Karpas-422 (cell line): ENCODE measurements at regions not wholly inside any gene's neighbourhood (a gene's known extent, or its start where the extent isn't known, plus 50 kb on each side); places are given as distances from the start of the nearest gene placed in this dataset.

Experiments
- DNase-seq: peaks from one replicate; pipeline ENCODE4 v3.0.0-alpha.2; 2015
- H2AFZ ChIP-seq: fragments of 200-600 bp; sonication (generic); 2 replicates; pipeline ENCODE4 v1.6.1; 2014; ENCODE audit warnings: antibody characterized with exemption, low read length, mixed read lengths
- H3K27ac ChIP-seq: fragments of 200-600 bp; sonication (generic); 2 replicates; pipeline ENCODE4 v1.5.1; 2014; ENCODE audit warnings: mild to moderate bottlenecking, low read length, moderate library complexity
- H3K27me3 ChIP-seq: fragments of 200-600 bp; sonication (generic); 2 replicates; pipeline ENCODE4 v1.6.1; 2014; ENCODE audit warnings: low read length, mixed read lengths
- H3K36me3 ChIP-seq: fragments of 200-600 bp; sonication (generic); 2 replicates; pipeline ENCODE4 v1.6.1; 2014; ENCODE audit warnings: low read length, mixed read lengths; ENCODE audit not compliant: insufficient read depth
- H3K4me1 ChIP-seq: fragments of 200-600 bp; sonication (generic); 2 replicates; pipeline ENCODE4 v1.6.1; 2014; ENCODE audit warnings: mild to moderate bottlenecking, low read length, mixed read lengths
- H3K4me2 ChIP-seq: fragments of 200-600 bp; sonication (generic); 2 replicates; pipeline ENCODE4 v1.6.1; 2014; ENCODE audit warnings: low read length, low read depth, mild to moderate bottlenecking; ENCODE audit not compliant: poor library complexity, severe bottlenecking
- H3K4me3 ChIP-seq: fragments of 200-600 bp; sonication (generic); 2 replicates; pipeline ENCODE4 v1.5.1; 2014; ENCODE audit warnings: mild to moderate bottlenecking, antibody characterized with exemption, low read length, mixed read lengths
- H3K79me2 ChIP-seq: fragments of 200-600 bp; sonication (generic); 2 replicates; pipeline ENCODE4 v1.6.1; 2014; ENCODE audit warnings: mild to moderate bottlenecking, low read length, mixed read lengths
- H3K9ac ChIP-seq: fragments of 200-600 bp; sonication (generic); 2 replicates; pipeline ENCODE4 v1.6.0; 2014; ENCODE audit warnings: low read length
- H3K9me2 ChIP-seq: fragments of 200-600 bp; sonication (generic), shearing (Covaris generic); replicated peaks from 2 replicates; pipeline ENCODE4 v1.6.0; 2014; ENCODE audit warnings: mild to moderate bottlenecking, low read length, moderate library complexity; ENCODE audit not compliant: insufficient read depth
- H3K9me3 ChIP-seq: fragments of 300-700, 200-600 bp; sonication (generic); 2 replicates; pipeline ENCODE4 v1.6.1; 2014; ENCODE audit warnings: low read length, mixed read lengths
- H4K20me1 ChIP-seq: fragments of 200-600 bp; sonication (generic); 2 replicates; pipeline ENCODE4 v1.6.1; 2014; ENCODE audit warnings: mild to moderate bottlenecking, antibody characterized with exemption, low read length, low read depth; ENCODE audit not compliant: insufficient read depth

- Histone ChIP-seq H3K36me3 (no peaks in the 10 kb centered on the region), H3K4me1 (no peaks in the 10 kb centered on the region), H3K27ac (no peak overlapping the region), H3K4me3 (no peak overlapping the region), H2AFZ (no peak overlapping the region), H3K27me3 (no peaks in the 10 kb centered on the region), H3K9me2 (no peaks in the 10 kb centered on the region), H3K79me2 (no peaks in the 10 kb centered on the region), H3K4me2 (no peak overlapping the region), H4K20me1 (no peaks in the 10 kb centered on the region), H3K9me3 (peaks cover 10% of the 10 kb centered on the region; the same call in 1 of the 2 replicates), H3K9ac (no peak overlapping the region)
- DNase-seq: no peak
Measured at GRCh38 chr1:229812693-229813092, 186.6 kb downstream of the URB2 start.

GRCh38 chr1:229815076-229815475, 189.0 kb downstream of the URB2 start:
- Histone ChIP-seq H3K9me2 (no peaks in the 10 kb centered on the region), H3K9ac (no peak overlapping the region), H3K4me1 (no peaks in the 10 kb centered on the region), H3K4me3 (no peak overlapping the region), H3K4me2 (no peak overlapping the region), H2AFZ (no peak overlapping the region), H3K27ac (no peak overlapping the region), H3K27me3 (no peaks in the 10 kb centered on the region), H3K9me3 (peaks cover 7% of the 10 kb centered on the region; the same call in 1 of the 2 replicates), H3K36me3 (no peaks in the 10 kb centered on the region), H4K20me1 (no peaks in the 10 kb centered on the region), H3K79me2 (no peaks in the 10 kb centered on the region)
- no peak for DNase-seq

- Histone ChIP-seq H3K4me1 (no peaks in the 10 kb centered on the region), H3K4me3 (no peak overlapping the region), H3K9ac (no peak overlapping the region), H3K27me3 (no peaks in the 10 kb centered on the region), H3K9me2 (no peaks in the 10 kb centered on the region), H3K36me3 (no peaks in the 10 kb centered on the region), H2AFZ (no peak overlapping the region), H3K79me2 (no peaks in the 10 kb centered on the region), H3K27ac (no peak overlapping the region), H3K4me2 (no peak overlapping the region), H3K9me3 (no peaks in the 10 kb centered on the region), H4K20me1 (no peaks in the 10 kb centered on the region)
- no peak for DNase-seq
Measured at GRCh38 chr1:229815961-229816360, 189.9 kb downstream of the URB2 start.

- H3K27me3 ChIP-seq: no peaks in the 10 kb centered on the region
- no peak overlapping the region for H3K4me3 ChIP-seq
- H3K27ac ChIP-seq: no peak overlapping the region
- H3K9ac ChIP-seq: no peak overlapping the region
- H3K36me3 ChIP-seq: no peaks in the 10 kb centered on the region
- no peaks in the 10 kb centered on the region for H3K4me1 ChIP-seq
- H3K9me3 ChIP-seq: no peaks in the 10 kb centered on the region
- no peaks in the 10 kb centered on the region for H4K20me1 ChIP-seq
- no peak for DNase-seq
- H2AFZ ChIP-seq: no peak overlapping the region
- no peak overlapping the region for H3K4me2 ChIP-seq
- H3K79me2 ChIP-seq: no peaks in the 10 kb centered on the region
- no peaks in the 10 kb centered on the region for H3K9me2 ChIP-seq
Measured at GRCh38 chr1:229817936-229818335, 191.9 kb downstream of the URB2 start.

GRCh38 chr1:229819091-229819490, 193.0 kb downstream of the URB2 start:
- DNase-seq: no peak
- Histone ChIP-seq H3K9me2 (no peaks in the 10 kb centered on the region), H3K27ac (no peak overlapping the region), H3K4me2 (no peak overlapping the region), H3K36me3 (no peaks in the 10 kb centered on the region), H2AFZ (no peak overlapping the region), H3K79me2 (no peaks in the 10 kb centered on the region), H4K20me1 (no peaks in the 10 kb centered on the region), H3K9me3 (no peaks in the 10 kb centered on the region), H3K4me1 (no peaks in the 10 kb centered on the region), H3K4me3 (no peak overlapping the region), H3K9ac (no peak overlapping the region), H3K27me3 (no peaks in the 10 kb centered on the region)

GRCh38 chr1:229822026-229822425, 196.0 kb downstream of the URB2 start:
- Histone ChIP-seq H3K27me3 (no peaks in the 10 kb centered on the region), H3K27ac (no peak overlapping the region), H3K4me1 (no peaks in the 10 kb centered on the region), H2AFZ (no peak overlapping the region), H3K79me2 (no peaks in the 10 kb centered on the region), H3K9me3 (no peaks in the 10 kb centered on the region), H3K36me3 (no peaks in the 10 kb centered on the region), H3K9me2 (no peaks in the 10 kb centered on the region), H3K9ac (no peak overlapping the region), H3K4me3 (no peak overlapping the region), H4K20me1 (no peaks in the 10 kb centered on the region), H3K4me2 (no peak overlapping the region)
- DNase-seq: no peak

- no peak overlapping the region for H3K27ac ChIP-seq
- no peaks in the 10 kb centered on the region for H3K9me2 ChIP-seq
- H4K20me1 ChIP-seq: no peaks in the 10 kb centered on the region
- no peaks in the 10 kb centered on the region for H3K4me1 ChIP-seq
- no peak for DNase-seq
- no peak overlapping the region for H2AFZ ChIP-seq
- no peaks in the 10 kb centered on the region for H3K9me3 ChIP-seq
- H3K4me3 ChIP-seq: no peak overlapping the region
- no peaks in the 10 kb centered on the region for H3K27me3 ChIP-seq
- no peak overlapping the region for H3K9ac ChIP-seq
- H3K4me2 ChIP-seq: no peak overlapping the region
- no peaks in the 10 kb centered on the region for H3K36me3 ChIP-seq
- no peaks in the 10 kb centered on the region for H3K79me2 ChIP-seq
Measured at GRCh38 chr1:229825042-229825441, 199.0 kb downstream of the URB2 start.

GRCh38 chr1:229828461-229828860, 202.4 kb downstream of the URB2 start:
- no peaks in the 10 kb centered on the region for H4K20me1 ChIP-seq
- no peak for DNase-seq
- no peak overlapping the region for H2AFZ ChIP-seq
- no peak overlapping the region for H3K4me3 ChIP-seq
- H3K4me2 ChIP-seq: no peak overlapping the region
- H3K9me3 ChIP-seq: no peaks in the 10 kb centered on the region
- no peak overlapping the region for H3K27ac ChIP-seq
- H3K27me3 ChIP-seq: no peaks in the 10 kb centered on the region
- H3K4me1 ChIP-seq: no peaks in the 10 kb centered on the region
- H3K9ac ChIP-seq: no peak overlapping the region
- H3K36me3 ChIP-seq: no peaks in the 10 kb centered on the region
- H3K9me2 ChIP-seq: no peaks in the 10 kb centered on the region
- H3K79me2 ChIP-seq: no peaks in the 10 kb centered on the region

- no peaks in the 10 kb centered on the region for H3K27me3 ChIP-seq
- DNase-seq: no peak
- H3K4me2 ChIP-seq: no peak overlapping the region
- H3K27ac ChIP-seq: no peak overlapping the region
- H3K4me1 ChIP-seq: no peaks in the 10 kb centered on the region
- no peaks in the 10 kb centered on the region for H3K9me3 ChIP-seq
- H3K4me3 ChIP-seq: no peak overlapping the region
- no peak overlapping the region for H3K9ac ChIP-seq
- H3K9me2 ChIP-seq: no peaks in the 10 kb centered on the region
- H3K79me2 ChIP-seq: no peaks in the 10 kb centered on the region
- H4K20me1 ChIP-seq: no peaks in the 10 kb centered on the region
- H2AFZ ChIP-seq: no peak overlapping the region
- H3K36me3 ChIP-seq: no peaks in the 10 kb centered on the region
Measured at GRCh38 chr1:229832695-229833094, 206.6 kb downstream of the URB2 start.
